ENCODE measurements at regions not wholly inside any gene's neighbourhood (a gene's known extent, or its start where the extent isn't known, plus 50 kb on each side); places are given as distances from the start of the nearest gene placed in this dataset.
"Not testable (repeated sequence)": the region's sequence is repeated elsewhere in the genome, so short reads cannot be mapped to it uniquely, and the experiment has no call there.

DNA sequence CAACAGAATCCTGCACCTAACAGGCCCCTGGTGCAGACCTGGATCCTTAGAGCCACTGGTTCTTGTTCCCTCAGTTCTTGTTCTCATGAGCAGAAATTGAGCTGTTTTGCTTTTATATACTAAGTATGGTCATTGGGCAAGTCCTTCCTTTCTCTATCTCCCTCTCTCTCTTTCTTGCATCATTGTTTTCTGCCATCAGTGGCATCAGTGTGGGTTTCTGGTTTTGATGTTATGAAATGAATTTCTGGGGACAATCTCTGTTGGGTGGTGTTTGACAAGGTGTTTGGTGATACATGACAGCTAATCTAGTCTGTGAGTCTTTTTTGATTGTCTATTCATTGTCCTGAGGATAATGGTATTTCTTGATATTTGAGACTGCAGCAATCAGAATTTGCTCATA lies 168.0 kb upstream of the NOTCH2NLA start:
- H3K4me3 ChIP-seq; intact Hi-C loops (cut with DNase I; ENCODE audit: low total_unique reads): not testable (repeated sequence)

DNA sequence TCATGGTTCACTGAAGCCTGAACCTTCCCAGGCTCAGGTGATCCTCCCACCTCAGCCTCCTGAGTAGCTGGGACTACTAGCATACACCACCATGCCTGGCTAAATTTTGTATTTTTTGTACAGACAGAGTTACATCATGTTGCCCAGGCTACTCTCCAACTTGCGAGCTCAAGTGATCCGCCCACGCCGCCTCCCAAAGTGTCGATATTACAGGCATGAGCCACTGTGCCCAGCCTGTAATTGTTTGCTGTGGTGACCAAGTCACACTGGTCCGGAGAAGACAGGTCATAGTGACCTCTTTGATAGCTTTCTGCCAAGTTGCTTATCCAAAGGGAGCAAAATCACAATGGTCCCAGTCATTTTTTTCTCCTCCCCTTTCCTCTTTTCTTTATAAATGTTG lies 167.4 kb upstream of the NOTCH2NLA start:
- H3K4me3 ChIP-seq; H3K27me3 ChIP-seq; H3K36me3 ChIP-seq (ENCODE audit: low read depth, missing control alignments); H3K4me1 ChIP-seq; H3K9me3 ChIP-seq; H3K27ac ChIP-seq; intact Hi-C loops (cut with DNase I; ENCODE audit: low total_unique reads): not testable (repeated sequence)
- DNase-seq, result peak; percentile 29
- 43 to 98% methylated on average over 4 to 5 of the region's 6 CpGs for WGBS, 2 donors

More for the DNA sequence above, 168.0 kb upstream of the NOTCH2NLA start:
- H3K27me3 ChIP-seq; H3K36me3 ChIP-seq (ENCODE audit: low read depth, missing control alignments); H3K27ac ChIP-seq; DNase-seq; H3K4me1 ChIP-seq; H3K9me3 ChIP-seq: not testable (repeated sequence)

DNA sequence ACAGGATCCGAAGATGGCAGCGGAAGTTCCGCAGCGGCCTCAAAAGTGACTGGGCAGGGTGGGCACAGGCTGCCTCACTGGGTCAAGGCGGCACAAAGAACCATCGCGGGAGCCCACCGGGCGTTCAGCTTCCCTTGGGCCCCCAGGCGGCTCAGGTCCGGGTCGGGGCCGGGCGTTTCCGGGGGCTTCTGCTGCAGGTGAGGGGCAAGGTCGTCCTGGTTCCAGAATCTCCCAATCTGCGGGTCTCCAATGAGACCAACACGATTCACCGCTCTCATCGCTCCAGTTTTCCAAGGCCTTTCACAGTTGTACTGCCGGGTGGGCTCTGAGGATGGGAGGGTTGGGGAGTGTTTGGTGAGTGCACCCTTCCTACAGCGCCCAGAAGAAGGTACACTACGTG lies 165.0 kb upstream of the NOTCH2NLA start:
- H3K27ac ChIP-seq; intact Hi-C loops (cut with DNase I; ENCODE audit: low total_unique reads); H3K27me3 ChIP-seq; H3K9me3 ChIP-seq; H3K4me1 ChIP-seq; H3K36me3 ChIP-seq (ENCODE audit: low read depth, missing control alignments); DNase-seq; H3K4me3 ChIP-seq: not testable (repeated sequence)
- 36 to 57% methylated on average over 3 to 8 of the region's 23 CpGs for whole genome bisulfite sequencing, 2 donors

DNA sequence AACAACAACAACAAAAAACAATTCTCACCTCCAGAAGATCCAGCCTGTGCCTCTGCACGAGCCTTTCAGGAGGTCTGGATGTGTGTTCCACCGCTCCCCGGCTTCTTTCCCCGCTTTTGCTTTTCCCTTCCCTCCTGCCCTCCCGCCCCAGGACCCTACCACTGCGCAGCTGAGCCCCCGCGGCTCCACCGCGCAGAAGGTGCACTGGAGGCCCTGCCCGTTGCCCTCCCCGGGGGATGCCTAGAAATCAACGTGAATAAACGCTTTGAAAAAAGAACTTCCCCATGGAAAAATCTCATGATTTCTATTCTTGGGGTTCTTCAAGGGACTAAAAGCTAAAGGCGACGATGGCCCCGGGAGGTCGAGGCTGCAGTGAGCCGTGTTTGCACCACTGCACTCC lies 164.3 kb upstream of the NOTCH2NLA start:
- H3K27me3 ChIP-seq; intact Hi-C loops (cut with DNase I; ENCODE audit: low total_unique reads); H3K36me3 ChIP-seq (ENCODE audit: low read depth, missing control alignments); H3K9me3 ChIP-seq; H3K27ac ChIP-seq; H3K4me3 ChIP-seq; DNase-seq; H3K4me1 ChIP-seq: not testable (repeated sequence)
- 43 to 45% methylated on average over 17 to 19 of the region's 19 CpGs for WGBS, 2 donors

DNA sequence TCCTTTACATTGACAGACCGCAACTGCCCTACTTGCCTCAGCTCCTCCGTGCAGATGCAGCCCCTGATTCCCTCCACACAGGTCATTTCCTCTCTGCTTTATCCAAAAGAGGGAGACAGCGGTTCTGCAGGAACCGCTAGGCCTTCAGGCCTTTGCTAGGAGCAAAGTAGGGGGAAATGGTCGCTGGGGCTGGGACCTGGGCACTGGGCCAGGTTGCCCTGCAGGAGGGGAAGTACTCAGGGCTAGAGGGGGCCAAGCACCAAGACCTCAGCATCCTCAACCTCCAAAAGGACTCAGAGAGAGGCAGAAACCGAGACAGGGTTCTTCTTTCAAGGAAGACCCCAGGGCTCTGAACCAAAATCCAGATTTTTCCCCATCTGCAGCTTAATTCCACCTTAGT lies 160.4 kb upstream of the NOTCH2NLA start:
- H3K36me3 ChIP-seq (ENCODE audit: low read depth, missing control alignments); DNase-seq; H3K27me3 ChIP-seq; H3K9me3 ChIP-seq; intact Hi-C loops (cut with DNase I; ENCODE audit: low total_unique reads); H3K4me3 ChIP-seq; H3K4me1 ChIP-seq; H3K27ac ChIP-seq: not testable (repeated sequence)
- 67 to 87% methylated on average over 3 to 5 of the region's 6 CpGs for WGBS, 2 donors

DNA sequence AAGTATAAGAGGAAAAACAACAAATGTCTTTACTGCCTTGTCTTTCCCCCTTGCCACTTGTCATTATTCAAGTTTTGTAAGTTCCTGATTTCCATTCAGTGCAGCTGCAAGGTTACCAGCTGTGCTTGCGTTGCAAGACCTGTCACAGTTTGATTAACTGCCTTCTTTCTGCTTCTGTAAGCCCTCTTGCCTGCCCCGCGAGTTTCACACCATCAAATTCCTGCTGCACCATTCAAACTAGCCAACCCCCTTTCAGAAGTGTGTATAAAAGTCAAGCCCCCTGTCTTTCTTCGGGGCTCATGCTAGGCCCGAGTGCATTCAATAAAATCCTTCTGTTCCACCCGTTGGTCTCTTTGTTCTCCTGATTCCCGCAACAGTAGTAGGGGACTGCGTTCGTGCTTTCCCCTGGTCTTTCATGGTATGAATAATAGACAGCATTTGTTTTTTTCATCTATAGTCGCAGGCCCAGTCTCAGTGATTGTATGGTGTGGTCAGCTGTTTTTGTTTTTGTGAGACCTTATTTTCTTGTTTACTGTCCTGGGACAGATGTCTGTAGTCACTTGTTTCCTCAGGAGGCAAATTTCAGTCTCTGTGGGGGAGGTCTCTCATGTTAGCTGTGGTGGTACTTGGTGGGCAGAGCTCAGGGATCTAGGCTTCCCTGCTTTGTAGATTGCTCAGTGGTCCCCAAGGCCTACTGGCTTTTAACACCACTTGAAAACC lies 159.1 kb upstream of the NOTCH2NLA start:
- H3K4me3 ChIP-seq, result not testable (repeated sequence)
- WGBS, 2 donors, result 19 to 43% methylated on average over 7 to 9 of the region's 10 CpGs

DNA sequence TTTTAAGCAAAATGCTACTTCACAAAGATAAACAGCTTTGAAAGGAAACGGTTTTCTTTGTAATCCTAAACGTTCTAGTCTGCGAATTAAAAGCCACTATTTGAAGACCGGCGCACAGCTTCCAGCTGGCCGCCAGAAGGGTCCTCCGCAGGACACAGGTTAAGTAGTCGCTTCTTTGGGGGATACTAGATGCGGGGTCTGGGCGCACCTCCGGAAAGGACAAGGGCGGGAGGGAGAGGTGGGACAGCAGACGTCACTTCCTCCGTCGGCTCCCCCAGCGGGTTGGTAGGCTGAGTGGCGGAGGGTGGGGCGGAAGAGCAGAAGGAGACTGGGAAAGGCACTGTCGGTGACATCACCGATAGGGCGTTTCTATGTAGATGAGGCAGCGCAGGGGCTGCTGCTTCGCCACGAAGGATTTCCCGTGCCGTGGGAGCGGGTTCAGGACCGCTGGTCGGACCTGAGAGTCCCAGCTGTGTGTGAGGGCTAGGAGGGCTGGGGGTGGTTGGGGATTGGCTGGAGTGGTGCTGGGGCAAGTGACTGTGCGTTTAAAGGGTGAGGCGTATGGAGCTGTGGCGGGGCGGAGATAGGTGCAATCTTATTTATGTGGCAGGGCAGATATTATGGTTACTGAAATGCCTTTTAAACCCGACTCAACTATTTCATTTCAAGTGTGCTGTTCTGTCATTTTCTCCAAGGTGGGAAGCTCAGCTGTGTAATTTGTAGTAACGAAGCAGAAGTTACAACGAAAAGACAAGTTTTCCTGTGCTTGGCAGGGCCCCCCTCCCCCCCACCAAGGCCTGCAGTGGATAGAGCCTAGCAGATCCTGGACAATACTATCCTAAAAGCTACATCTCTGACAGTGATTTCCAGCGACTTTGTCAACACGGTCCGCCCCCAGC lies 158.3 kb upstream of the NOTCH2NLA start:
- WGBS, 2 donors, result 0 to 1% methylated on average over 20 to 24 of the region's 39 CpGs
- TF ChIP-seq POLR2A (IDR thresholded peaks at IDR 0.05), result peak; percentile 57
- intact Hi-C loops (cut with DNase I; ENCODE audit: low total_unique reads), result not testable (repeated sequence)

More for the DNA sequence above, 159.1 kb upstream of the NOTCH2NLA start:
- intact Hi-C loops (cut with DNase I; ENCODE audit: low total_unique reads); H3K9me3 ChIP-seq; H3K36me3 ChIP-seq (ENCODE audit: low read depth, missing control alignments); DNase-seq; H3K27me3 ChIP-seq; H3K4me1 ChIP-seq: not testable (repeated sequence)
- peak overlapping the region in 1 of 2 donors; percentile 50 for H3K27ac ChIP-seq

DNA sequence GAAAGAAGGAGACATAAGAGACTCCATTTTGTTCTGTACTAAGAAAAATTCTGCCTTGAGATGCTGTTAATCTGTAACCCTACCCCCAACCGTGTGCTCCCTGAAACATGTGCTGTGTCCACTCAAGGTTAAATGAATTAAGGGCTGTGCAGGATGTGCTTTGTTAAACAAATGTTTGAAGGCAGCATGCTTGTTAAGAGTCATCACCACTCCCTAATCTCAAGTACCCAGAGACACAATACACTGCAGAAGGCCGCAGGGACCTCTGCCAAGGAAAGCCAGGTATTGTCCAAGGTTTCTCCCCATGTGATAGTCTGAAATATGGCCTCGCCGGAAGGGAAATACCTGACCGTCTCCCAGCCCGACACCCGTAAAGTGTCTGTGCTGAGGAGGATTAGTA lies 152.4 kb upstream of the NOTCH2NLA start:
- H3K27me3 ChIP-seq; H3K9me3 ChIP-seq; intact Hi-C loops (cut with DNase I; ENCODE audit: low total_unique reads); H3K4me1 ChIP-seq; H3K27ac ChIP-seq; H3K4me3 ChIP-seq; DNase-seq; H3K36me3 ChIP-seq (ENCODE audit: low read depth, missing control alignments): not testable (repeated sequence)
- WGBS, 2 donors, result 54 to 80% methylated on average over 1 to 4 of the region's 7 CpGs

More for the DNA sequence above, 158.3 kb upstream of the NOTCH2NLA start:
- Histone ChIP-seq H3K27ac (peak overlapping the region; percentile 77 to 95), H3K4me3 (peak overlapping the region; percentile 54 to 58)
- H3K4me1 ChIP-seq; H3K9me3 ChIP-seq; H3K27me3 ChIP-seq; H3K36me3 ChIP-seq (ENCODE audit: low read depth, missing control alignments): not testable (repeated sequence)
- DNase-seq, result peak; percentile 51

All from testis (tissue), 2 donors.